Nephron (organoid): ENCODE measurements at regions not wholly inside any gene's neighbourhood (a gene's known extent, or its start where the extent isn't known, plus 50 kb on each side); places are given as distances from the start of the nearest gene placed in this dataset.
A peak's percentile ranks its signal among the peaks of the same experiment; 100 is the strongest.

Source experiments
- H3K27ac Mint-ChIP-seq, 3 experiments: 2 replicates each; pipeline ENCODE4 v1.8.0; 2020; ENCODE audit warnings: mixed read lengths in 3 of 3, mild to moderate bottlenecking in 2 of 3, moderate library complexity in 1 of 3
- H3K27me3 Mint-ChIP-seq: 2 replicates; pipeline ENCODE4 v1.8.0; 2021; ENCODE audit warnings: low read depth, mild to moderate bottlenecking, moderate library complexity, mixed read lengths
- H3K36me3 Mint-ChIP-seq: 2 replicates; pipeline ENCODE4 v1.8.0; 2020; ENCODE audit warnings: low read depth, mixed read lengths
- H3K4me1 Mint-ChIP-seq: 2 replicates; pipeline ENCODE4 v1.8.0; 2020; ENCODE audit warnings: mixed read lengths
- H3K4me3 Mint-ChIP-seq, 3 experiments: 2 replicates each; pipeline ENCODE4 v1.8.0; 2020; ENCODE audit warnings: mild to moderate bottlenecking in 3 of 3, mixed read lengths in 3 of 3, moderate library complexity in 2 of 3
- H3K9me3 Mint-ChIP-seq: 2 replicates; pipeline ENCODE4 v1.8.0; 2020; ENCODE audit warnings: mixed read lengths
- CTCF ChIP-seq, 3 experiments: fragments of 200-600 bp; sonication (generic); IDR thresholded peaks; one replicate each; pipeline ENCODE4 v1.5.0; 2021; ENCODE audit warnings: antibody characterized with exemption in 3 of 3; ENCODE audit not compliant: unreplicated experiment in 3 of 3

- Mint-ChIP-seq H3K4me3 (no peak overlapping the region), H3K9me3 (no peaks in the 10 kb centered on the region), H3K27ac (no peak overlapping the region), H3K4me1 (peaks cover 5% of the 10 kb centered on the region), H3K27me3 (peaks cover 22% of the 10 kb centered on the region), H3K36me3 (no peaks in the 10 kb centered on the region)
- no peak for TF ChIP-seq CTCF (IDR thresholded peaks at IDR 0.05; ENCODE audit: unreplicated experiment in 3 of 3)
Measured at GRCh38 chr6:168875811-168876576, 377.7 kb downstream of the THBS2 start.

GRCh38 chr6:168874637-168875036 lies 379.0 kb downstream of the THBS2 start:
- no peaks in the 10 kb centered on the region for H3K36me3 Mint-ChIP-seq

DNA sequence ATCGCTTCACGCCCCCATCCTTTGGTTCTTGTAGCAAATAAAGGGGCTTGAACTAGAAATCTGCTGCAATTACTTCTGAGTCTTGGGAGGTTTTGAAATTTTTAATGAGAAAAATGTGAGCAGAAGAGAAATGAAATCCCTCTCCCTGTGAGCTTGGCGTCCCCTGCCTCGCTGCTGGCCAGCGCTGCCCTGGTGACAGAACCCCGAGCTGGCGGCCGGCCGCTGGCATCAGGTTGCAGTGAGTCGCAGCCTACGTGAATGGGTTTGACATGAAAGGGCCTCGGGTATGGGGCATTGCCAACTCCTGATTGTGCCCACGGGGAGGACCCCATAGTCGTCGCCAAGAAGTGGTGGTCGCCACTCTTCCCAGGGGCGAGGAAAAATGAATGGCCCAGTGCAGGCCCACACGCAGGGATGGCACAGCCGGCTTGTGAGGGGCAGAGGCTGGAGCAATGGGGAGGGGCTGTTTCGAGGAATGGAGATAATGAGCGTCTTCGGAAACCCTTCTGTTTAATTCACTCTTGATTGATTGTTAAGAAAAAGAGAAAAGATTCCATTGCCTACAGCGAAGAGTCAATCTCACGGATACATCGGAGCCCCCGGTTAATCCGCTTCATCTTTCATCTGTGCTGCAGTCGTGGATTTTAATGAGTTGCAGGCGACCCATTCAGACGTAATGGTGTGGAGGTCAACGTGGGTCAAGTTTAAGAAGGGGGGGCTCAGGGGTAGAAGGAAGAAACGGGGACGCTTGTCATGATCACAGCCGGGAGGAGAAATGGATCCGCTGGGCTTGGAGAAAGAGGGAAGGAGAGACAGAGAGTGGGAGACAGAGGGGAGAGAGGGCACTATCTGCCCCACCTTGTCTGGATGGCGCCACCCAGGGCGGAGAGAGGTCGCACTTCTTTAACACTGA lies 380.1 kb downstream of the THBS2 start:
- H3K4me1 Mint-ChIP-seq, result peaks cover 5% of the 10 kb centered on the region
- no peaks in the 10 kb centered on the region for H3K36me3 Mint-ChIP-seq
- peaks cover 25% of the 10 kb centered on the region for H3K27me3 Mint-ChIP-seq
- no peak for TF ChIP-seq CTCF (IDR thresholded peaks at IDR 0.05; ENCODE audit: unreplicated experiment in 3 of 3)
- H3K4me3 Mint-ChIP-seq, result peak overlapping the region in 1 of 3 experiments; percentile 11
- H3K27ac Mint-ChIP-seq, result no peak overlapping the region
- no peaks in the 10 kb centered on the region for H3K9me3 Mint-ChIP-seq

More at GRCh38 chr6:168874637-168875036, 379.0 kb downstream of the THBS2 start:
- Mint-ChIP-seq H3K27me3 (peaks cover 23% of the 10 kb centered on the region), H3K27ac (no peak overlapping the region), H3K4me3 (no peak overlapping the region), H3K9me3 (no peaks in the 10 kb centered on the region), H3K4me1 (peaks cover 5% of the 10 kb centered on the region)
- no peak for TF ChIP-seq CTCF (IDR thresholded peaks at IDR 0.05; ENCODE audit: unreplicated experiment in 3 of 3)

DNA sequence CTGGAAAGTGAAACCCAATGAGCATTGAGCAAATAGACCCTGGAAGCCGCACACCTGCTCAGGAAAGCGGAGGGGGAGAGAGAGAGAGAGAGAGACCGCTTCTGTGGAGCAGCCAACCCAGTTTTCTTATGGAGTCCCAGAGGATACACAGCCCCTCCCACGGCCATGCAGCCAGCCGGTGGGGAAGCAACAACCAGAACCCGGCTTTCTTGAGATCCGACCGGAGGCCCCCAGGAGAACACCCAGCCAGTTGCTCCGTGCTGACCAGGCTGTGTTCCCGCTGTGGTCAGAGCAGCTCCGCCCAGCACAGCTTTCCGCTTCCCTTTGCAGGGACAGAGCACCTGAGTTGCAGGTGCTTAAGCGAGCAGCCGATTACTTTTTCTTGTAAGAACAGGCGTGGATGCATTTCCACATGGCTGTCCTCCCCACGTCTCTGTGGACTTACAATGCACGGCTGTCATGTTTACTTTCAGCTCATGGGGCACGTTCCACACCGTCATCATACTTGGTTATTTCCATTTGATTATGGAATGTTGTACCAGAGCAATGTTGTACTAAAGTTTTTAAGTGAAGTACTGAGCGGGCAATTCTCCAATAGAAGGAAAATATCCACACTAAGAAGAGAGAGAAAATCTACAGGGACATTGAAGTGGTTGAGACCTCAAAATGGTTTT lies 381.9 kb downstream of the THBS2 start:
- Mint-ChIP-seq H3K4me1 (no peaks in the 10 kb centered on the region), H3K4me3 (no peak overlapping the region), H3K9me3 (no peaks in the 10 kb centered on the region), H3K27ac (no peak overlapping the region), H3K27me3 (peaks cover 21% of the 10 kb centered on the region), H3K36me3 (no peaks in the 10 kb centered on the region)
- TF ChIP-seq CTCF (IDR thresholded peaks at IDR 0.05; ENCODE audit: unreplicated experiment in 3 of 3), result no peak

DNA sequence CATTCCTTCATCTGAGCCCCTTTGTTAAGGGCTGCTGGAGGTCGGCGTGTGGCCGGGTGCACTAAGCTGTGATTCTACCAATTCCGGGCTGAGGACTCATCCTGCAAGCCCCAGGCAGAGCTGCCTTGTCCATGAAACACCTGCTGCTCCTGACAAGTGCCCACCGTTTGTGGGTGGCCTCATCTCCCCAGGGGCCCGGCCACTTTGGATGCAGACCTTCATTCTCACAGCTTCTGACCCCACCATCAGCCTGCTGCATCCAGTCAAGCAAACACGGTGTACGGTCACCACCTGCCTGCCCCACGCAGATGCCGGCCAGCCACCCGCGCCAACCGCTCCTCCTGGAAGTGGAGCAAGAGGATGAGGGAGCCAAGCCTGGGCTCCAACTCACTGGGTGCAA lies 382.7 kb downstream of the THBS2 start:
- Mint-ChIP-seq H3K36me3 (no peaks in the 10 kb centered on the region), H3K9me3 (no peaks in the 10 kb centered on the region), H3K4me3 (no peak overlapping the region), H3K27ac (no peak overlapping the region), H3K4me1 (no peaks in the 10 kb centered on the region), H3K27me3 (peaks cover 21% of the 10 kb centered on the region)
- TF ChIP-seq CTCF (IDR thresholded peaks at IDR 0.05; ENCODE audit: unreplicated experiment in 3 of 3), result no peak
